ENCODE measurements at regions not wholly inside any gene's neighbourhood (a gene's known extent, or its start where the extent isn't known, plus 50 kb on each side); places are given as distances from the start of the nearest gene placed in this dataset.

GRCh38 chr3:25257026-25257425 is 171.0 kb upstream of the RARB start:
- no peak for DNase-seq

GRCh38 chr3:25259871-25260270 is 168.2 kb upstream of the RARB start:
- no peak for DNase-seq

GRCh38 chr3:25262322-25262721 is 165.7 kb upstream of the RARB start:
- no peak for DNase-seq

GRCh38 chr3:25265284-25265683 is 162.8 kb upstream of the RARB start:
- DNase-seq, result no peak

- DNase-seq, result no peak
Observed at GRCh38 chr3:25266677-25267076, 161.4 kb upstream of the RARB start.

GRCh38 chr3:25272090-25272489 is 156.0 kb upstream of the RARB start:
- no peak for DNase-seq

GRCh38 chr3:25273582-25274171 is 154.4 kb upstream of the RARB start:
- no peak for DNase-seq

GRCh38 chr3:25277503-25277902 is 150.6 kb upstream of the RARB start:
- DNase-seq, result no peak

GRCh38 chr3:25281041-25281731 is 146.9 kb upstream of the RARB start:
- peak; percentile 14 to 42 for DNase-seq

- no peak for DNase-seq
Observed at GRCh38 chr3:25281732-25282126, 146.3 kb upstream of the RARB start.

- DNase-seq, result no peak
Observed at GRCh38 chr3:25283613-25284012, 144.4 kb upstream of the RARB start.

GRCh38 chr3:25284249-25284648 is 143.8 kb upstream of the RARB start:
- no peak for DNase-seq

- DNase-seq, result no peak
Observed at GRCh38 chr3:25287291-25287884, 140.7 kb upstream of the RARB start.

GRCh38 chr3:25288413-25288812 is 139.7 kb upstream of the RARB start:
- peak in 1 of 2 experiments; percentile 1 for DNase-seq

GRCh38 chr3:25289156-25289555 is 138.9 kb upstream of the RARB start:
- DNase-seq, result no peak

- no peak for DNase-seq
Observed at GRCh38 chr3:25289663-25290062, 138.4 kb upstream of the RARB start.

GRCh38 chr3:25291481-25291905 is 136.6 kb upstream of the RARB start:
- DNase-seq, result no peak

- DNase-seq, result no peak
Observed at GRCh38 chr3:25292036-25292435, 136.0 kb upstream of the RARB start.

- no peak for DNase-seq
Observed at GRCh38 chr3:25292595-25292994, 135.5 kb upstream of the RARB start.

- no peak for DNase-seq
Observed at GRCh38 chr3:25293736-25294135, 134.3 kb upstream of the RARB start.

- no peak for DNase-seq
Observed at GRCh38 chr3:25294169-25294805, 133.8 kb upstream of the RARB start.

GRCh38 chr3:25297667-25298585 is 130.1 kb upstream of the RARB start:
- DNase-seq, result no peak

- no peak for DNase-seq
Observed at GRCh38 chr3:25300141-25300540, 127.9 kb upstream of the RARB start.
